MM.1S (cell line): ENCODE measurements at regions not wholly inside any gene's neighbourhood (a gene's known extent, or its start where the extent isn't known, plus 50 kb on each side); places are given as distances from the start of the nearest gene placed in this dataset.

Source experiments
- DNase-seq: peaks from one replicate; pipeline ENCODE4 v3.0.0-alpha.2; 2015
- H2AFZ ChIP-seq: fragments of 300-600 bp; sonication (generic); 2 replicates; pipeline ENCODE4 v1.6.0; 2016; ENCODE audit warnings: antibody characterized with exemption, low read length
- H3F3A ChIP-seq: fragments of 300-600 bp; sonication (generic); 2 replicates; pipeline ENCODE4 v1.6.1; 2016; ENCODE audit warnings: mild to moderate bottlenecking, antibody characterized with exemption, low read length, moderate library complexity, mixed read lengths; ENCODE audit not compliant: insufficient read depth
- H3K27ac ChIP-seq: fragments of 300-600 bp; sonication (generic); 2 replicates; pipeline ENCODE4 v1.5.1; 2016; ENCODE audit warnings: mild to moderate bottlenecking, low read length
- H3K27me3 ChIP-seq: fragments of 300-600 bp; sonication (generic); replicated peaks from 2 replicates; pipeline ENCODE4 v1.6.0; 2016; ENCODE audit warnings: low read length; ENCODE audit not compliant: insufficient read depth
- H3K36me3 ChIP-seq: fragments of 300-600 bp; sonication (generic); replicated peaks from 2 replicates; pipeline ENCODE4 v1.6.1; 2016; ENCODE audit warnings: mild to moderate bottlenecking, low read length, mixed read lengths; ENCODE audit not compliant: insufficient read depth
- H3K4me1 ChIP-seq: fragments of 300-600 bp; sonication (generic); 2 replicates; pipeline ENCODE4 v1.6.1; 2016; ENCODE audit warnings: low read length, mixed read lengths
- H3K4me2 ChIP-seq: fragments of 300-600 bp; sonication (generic); 2 replicates; pipeline ENCODE4 v1.6.0; 2016; ENCODE audit warnings: low read depth, low read length
- H3K4me3 ChIP-seq: fragments of 300-600 bp; sonication (generic); 2 replicates; pipeline ENCODE4 v1.5.1; 2016; ENCODE audit warnings: low read length, mixed read lengths
- H3K79me2 ChIP-seq: fragments of 300-600 bp; sonication (generic); 2 replicates; pipeline ENCODE4 v1.6.1; 2016; ENCODE audit warnings: mixed run types, low read length, mixed read lengths
- H3K9ac ChIP-seq: fragments of 300-600 bp; sonication (generic); 2 replicates; pipeline ENCODE4 v1.6.1; 2016; ENCODE audit warnings: low read length, mixed read lengths
- H3K9me2 ChIP-seq: fragments of 300-600 bp; sonication (generic); replicated peaks from 2 replicates; pipeline ENCODE4 v1.6.1; 2016; ENCODE audit warnings: mild to moderate bottlenecking, low read length, mixed read lengths; ENCODE audit not compliant: insufficient read depth
- H3K9me3 ChIP-seq: fragments of 300-600 bp; sonication (generic); replicated peaks from 2 replicates; pipeline ENCODE4 v1.6.1; 2016; ENCODE audit warnings: mild to moderate bottlenecking, low read length, mixed read lengths; ENCODE audit not compliant: insufficient read depth
- H4K20me1 ChIP-seq: fragments of 300-600 bp; sonication (generic); 2 replicates; pipeline ENCODE4 v1.6.1; 2016; ENCODE audit warnings: mild to moderate bottlenecking, low read length, moderate library complexity, mixed read lengths; ENCODE audit not compliant: insufficient read depth
- CTCF ChIP-seq: fragments of 300-600 bp; sonication (generic); IDR thresholded peaks from 2 replicates; pipeline ENCODE4 v1.5.1; 2016; ENCODE audit warnings: antibody characterized with exemption, low read length, mixed read lengths
- EZH2 ChIP-seq: fragments of 300-600 bp; sonication (generic); optimal IDR thresholded peaks from 2 replicates; pipeline ENCODE3; 2017; ENCODE audit warnings: low read depth, mild to moderate bottlenecking, antibody characterized with exemption, low read length, mixed read lengths
- EZH2phosphoT487 ChIP-seq: fragments of 300-600 bp; sonication (generic); IDR thresholded peaks from 2 replicates; pipeline ENCODE4 v1.6.1; 2018; ENCODE audit warnings: antibody characterized with exemption, low read length

- Histone ChIP-seq H3K27ac (no peak overlapping the region), H3K9ac (no peak overlapping the region), H3K4me3 (no peak overlapping the region), H3K9me3 (no peaks in the 10 kb centered on the region), H3K4me1 (no peaks in the 10 kb centered on the region), H3F3A (no peaks in the 10 kb centered on the region), H4K20me1 (no peaks in the 10 kb centered on the region), H3K4me2 (no peak overlapping the region), H3K36me3 (no peaks in the 10 kb centered on the region), H3K79me2 (no peaks in the 10 kb centered on the region), H3K27me3 (no peaks in the 10 kb centered on the region), H2AFZ (no peak overlapping the region), H3K9me2 (no peaks in the 10 kb centered on the region)
- DNase-seq, result no peak
- TF ChIP-seq EZH2, result no peak
Observed at GRCh38 chr6:6886171-6886885, 221.4 kb upstream of the RREB1 start.

- TF ChIP-seq EZH2, result no peak
- no peak for TF ChIP-seq CTCF
- no peak for TF ChIP-seq EZH2phosphoT487
- no peak overlapping the region for H3K27ac ChIP-seq
- H3F3A ChIP-seq, result no peaks in the 10 kb centered on the region
- DNase-seq, result no peak
- no peaks in the 10 kb centered on the region for H3K27me3 ChIP-seq
- H2AFZ ChIP-seq, result no peak overlapping the region
- H3K9me2 ChIP-seq, result no peaks in the 10 kb centered on the region
- H3K4me1 ChIP-seq, result no peaks in the 10 kb centered on the region
- no peaks in the 10 kb centered on the region for H3K9me3 ChIP-seq
- H3K4me3 ChIP-seq, result no peak overlapping the region
- no peaks in the 10 kb centered on the region for H3K36me3 ChIP-seq
- no peaks in the 10 kb centered on the region for H4K20me1 ChIP-seq
- H3K79me2 ChIP-seq, result no peaks in the 10 kb centered on the region
- no peak overlapping the region for H3K9ac ChIP-seq
- no peak overlapping the region for H3K4me2 ChIP-seq
Observed at GRCh38 chr6:6886886-6887285, 220.9 kb upstream of the RREB1 start.

GRCh38 chr6:6889601-6890000, 218.2 kb upstream of the RREB1 start:
- Histone ChIP-seq H3K79me2 (no peaks in the 10 kb centered on the region), H3K9me3 (no peaks in the 10 kb centered on the region), H4K20me1 (no peaks in the 10 kb centered on the region), H2AFZ (no peak overlapping the region), H3K9ac (no peak overlapping the region), H3K27ac (no peak overlapping the region), H3F3A (no peaks in the 10 kb centered on the region), H3K4me2 (no peak overlapping the region), H3K4me3 (no peak overlapping the region), H3K9me2 (no peaks in the 10 kb centered on the region), H3K36me3 (no peaks in the 10 kb centered on the region), H3K27me3 (no peaks in the 10 kb centered on the region), H3K4me1 (no peaks in the 10 kb centered on the region)
- no peak for TF ChIP-seq EZH2phosphoT487
- TF ChIP-seq CTCF, result no peak
- no peak for TF ChIP-seq EZH2
- no peak for DNase-seq

GRCh38 chr6:6890400-6890858, 217.3 kb upstream of the RREB1 start:
- no peaks in the 10 kb centered on the region for H4K20me1 ChIP-seq
- H3K4me3 ChIP-seq, result no peak overlapping the region
- H3K4me2 ChIP-seq, result no peak overlapping the region
- H3K9ac ChIP-seq, result no peak overlapping the region
- no peaks in the 10 kb centered on the region for H3K4me1 ChIP-seq
- no peak for DNase-seq
- H3F3A ChIP-seq, result no peaks in the 10 kb centered on the region
- no peaks in the 10 kb centered on the region for H3K27me3 ChIP-seq
- no peaks in the 10 kb centered on the region for H3K9me3 ChIP-seq
- no peak for TF ChIP-seq EZH2
- no peak for TF ChIP-seq EZH2phosphoT487
- TF ChIP-seq CTCF, result no peak
- no peak overlapping the region for H2AFZ ChIP-seq
- no peaks in the 10 kb centered on the region for H3K36me3 ChIP-seq
- H3K9me2 ChIP-seq, result no peaks in the 10 kb centered on the region
- H3K79me2 ChIP-seq, result no peaks in the 10 kb centered on the region
- H3K27ac ChIP-seq, result no peak overlapping the region
